ENCODE measurements at regions not wholly inside any gene's neighbourhood (a gene's known extent, or its start where the extent isn't known, plus 50 kb on each side); places are given as distances from the start of the nearest gene placed in this dataset.

DNA sequence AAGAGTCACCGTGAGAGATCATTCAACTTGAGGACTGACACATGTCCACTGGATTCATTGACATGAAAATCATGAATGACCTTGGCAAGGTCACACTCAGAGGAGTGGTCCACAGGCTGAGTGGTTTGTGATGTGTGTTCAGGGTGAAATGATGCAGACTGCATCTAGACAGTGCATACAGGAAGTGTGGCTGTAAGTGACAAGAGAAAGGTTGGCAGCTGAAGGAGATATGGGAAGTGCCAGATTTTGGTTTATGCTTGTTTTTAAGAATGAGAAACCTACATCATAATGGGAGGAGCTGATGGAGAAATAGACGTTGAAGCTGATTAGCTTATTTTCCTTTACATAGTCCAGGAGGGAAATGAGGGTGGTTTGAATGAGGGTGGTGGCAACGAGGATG is 64.8 kb upstream of the VIPR2 start:
- no peaks in the 10 kb centered on the region for H3K4me1 Mint-ChIP-seq (ENCODE audit: low read depth, unreplicated experiment)

DNA sequence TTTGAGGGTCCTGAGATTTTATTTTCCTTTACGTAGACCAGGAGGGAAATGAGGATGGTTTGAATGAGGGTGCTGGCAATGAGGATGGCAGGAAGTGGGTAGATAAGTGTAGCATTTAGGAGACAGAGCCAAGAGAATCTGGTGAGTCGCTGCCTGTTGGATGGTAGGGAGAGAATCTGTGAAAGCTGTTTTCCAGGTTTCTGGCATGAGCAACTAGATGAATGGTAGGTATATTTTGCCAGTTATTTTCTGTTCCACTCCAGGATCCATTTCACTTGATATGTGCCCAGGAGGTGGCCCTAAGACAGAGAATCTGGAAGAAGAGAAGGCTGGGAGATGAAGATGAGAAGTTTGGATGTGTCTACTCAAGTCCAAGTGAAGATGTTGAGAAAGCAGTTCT is 63.3 kb upstream of the VIPR2 start:
- Mint-ChIP-seq H3K4me1 (ENCODE audit: low read depth, unreplicated experiment) (no peaks in the 10 kb centered on the region), H3K27ac (ENCODE audit: unreplicated experiment) (no peak overlapping the region), H3K9me3 (ENCODE audit: unreplicated experiment) (no peaks in the 10 kb centered on the region), H3K4me3 (ENCODE audit: unreplicated experiment) (no peak overlapping the region), H3K36me3 (ENCODE audit: insufficient read depth, unreplicated experiment) (no peaks in the 10 kb centered on the region), H3K27me3 (ENCODE audit: insufficient read depth, unreplicated experiment) (peaks cover 3% of the 10 kb centered on the region)
- POLR2A ChIA-PET, result no interaction called here
- TF ChIP-seq, protein P1, sequence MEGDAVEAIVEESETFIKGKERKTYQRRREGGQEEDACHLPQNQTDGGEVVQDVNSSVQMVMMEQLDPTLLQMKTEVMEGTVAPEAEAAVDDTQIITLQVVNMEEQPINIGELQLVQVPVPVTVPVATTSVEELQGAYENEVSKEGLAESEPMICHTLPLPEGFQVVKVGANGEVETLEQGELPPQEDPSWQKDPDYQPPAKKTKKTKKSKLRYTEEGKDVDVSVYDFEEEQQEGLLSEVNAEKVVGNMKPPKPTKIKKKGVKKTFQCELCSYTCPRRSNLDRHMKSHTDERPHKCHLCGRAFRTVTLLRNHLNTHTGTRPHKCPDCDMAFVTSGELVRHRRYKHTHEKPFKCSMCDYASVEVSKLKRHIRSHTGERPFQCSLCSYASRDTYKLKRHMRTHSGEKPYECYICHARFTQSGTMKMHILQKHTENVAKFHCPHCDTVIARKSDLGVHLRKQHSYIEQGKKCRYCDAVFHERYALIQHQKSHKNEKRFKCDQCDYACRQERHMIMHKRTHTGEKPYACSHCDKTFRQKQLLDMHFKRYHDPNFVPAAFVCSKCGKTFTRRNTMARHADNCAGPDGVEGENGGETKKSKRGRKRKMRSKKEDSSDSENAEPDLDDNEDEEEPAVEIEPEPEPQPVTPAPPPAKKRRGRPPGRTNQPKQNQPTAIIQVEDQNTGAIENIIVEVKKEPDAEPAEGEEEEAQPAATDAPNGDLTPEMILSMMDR (IDR thresholded peaks at IDR 0.05; ENCODE audit: insufficient read depth in 1 of 2, low read depth in 1 of 2, low read length in 1 of 2, severe bottlenecking in 1 of 2, unreplicated experiment in 1 of 2), result no peak
- Histone ChIP-seq H3K36me3 (ENCODE audit: control insufficient read depth, insufficient read depth, low read length) (no peaks in the 10 kb centered on the region), H3K9me3 (no peaks in the 10 kb centered on the region), H3K27me3 (replicated peaks; ENCODE audit: control insufficient read depth, insufficient read depth, low read length) (no peaks in the 10 kb centered on the region), H3K4me3 (ENCODE audit: low read depth, low read length) (no peak overlapping the region), H3K4me1 (no peaks in the 10 kb centered on the region)
- no peak for DNase-seq
- BruUV-seq (replicated peaks), result no TSS peak
- intact Hi-C loops (cut with micrococcal nuclease; ENCODE audit: unreplicated experiment), result no loop called here
- CTCF ChIA-PET, result no interaction called here

More for the DNA sequence above, 64.8 kb upstream of the VIPR2 start:
- no peak overlapping the region for H3K4me3 ChIP-seq (ENCODE audit: low read depth, low read length)
- Mint-ChIP-seq H3K36me3 (ENCODE audit: insufficient read depth, unreplicated experiment) (no peaks in the 10 kb centered on the region), H3K27ac (ENCODE audit: unreplicated experiment) (no peak overlapping the region), H3K27me3 (ENCODE audit: insufficient read depth, unreplicated experiment) (peaks cover 3% of the 10 kb centered on the region), H3K4me3 (ENCODE audit: unreplicated experiment) (no peak overlapping the region), H3K9me3 (ENCODE audit: unreplicated experiment) (no peaks in the 10 kb centered on the region)
- intact Hi-C loops (cut with micrococcal nuclease; ENCODE audit: unreplicated experiment), result no loop called here
- no peaks in the 10 kb centered on the region for H3K36me3 ChIP-seq (ENCODE audit: control insufficient read depth, insufficient read depth, low read length)
- no peaks in the 10 kb centered on the region for H3K9me3 ChIP-seq
- BruUV-seq (replicated peaks), result no TSS peak
- H3K4me1 ChIP-seq, result no peaks in the 10 kb centered on the region
- POLR2A ChIA-PET, result no interaction called here
- H3K27me3 ChIP-seq (replicated peaks; ENCODE audit: control insufficient read depth, insufficient read depth, low read length), result no peaks in the 10 kb centered on the region; the same call in 1 of the 2 replicates
- TF ChIP-seq, protein P1 (IDR thresholded peaks at IDR 0.05; ENCODE audit: insufficient read depth in 1 of 2, low read depth in 1 of 2, low read length in 1 of 2, severe bottlenecking in 1 of 2, unreplicated experiment in 1 of 2), result no peak
- CTCF ChIA-PET, result no interaction called here
- DNase-seq, result no peak

GRCh38 chr7:159207393-159207792 is 62.7 kb upstream of the VIPR2 start:
- Histone ChIP-seq H3K27me3 (replicated peaks; ENCODE audit: control insufficient read depth, insufficient read depth, low read length) (no peaks in the 10 kb centered on the region), H3K4me3 (ENCODE audit: low read depth, low read length) (no peak overlapping the region), H3K36me3 (ENCODE audit: control insufficient read depth, insufficient read depth, low read length) (no peaks in the 10 kb centered on the region), H3K9me3 (no peaks in the 10 kb centered on the region), H3K4me1 (no peaks in the 10 kb centered on the region)
- Mint-ChIP-seq H3K36me3 (ENCODE audit: insufficient read depth, unreplicated experiment) (no peaks in the 10 kb centered on the region), H3K27ac (ENCODE audit: unreplicated experiment) (no peak overlapping the region), H3K9me3 (ENCODE audit: unreplicated experiment) (no peaks in the 10 kb centered on the region), H3K27me3 (ENCODE audit: insufficient read depth, unreplicated experiment) (peaks cover 3% of the 10 kb centered on the region), H3K4me3 (ENCODE audit: unreplicated experiment) (no peak overlapping the region), H3K4me1 (ENCODE audit: low read depth, unreplicated experiment) (no peaks in the 10 kb centered on the region)
- no peak for DNase-seq
- no TSS peak for BruUV-seq (replicated peaks)
- CTCF ChIA-PET, result no interaction called here
- TF ChIP-seq, protein P1 (IDR thresholded peaks at IDR 0.05; ENCODE audit: insufficient read depth in 1 of 2, low read depth in 1 of 2, low read length in 1 of 2, severe bottlenecking in 1 of 2, unreplicated experiment in 1 of 2), result no peak
- intact Hi-C loops (cut with micrococcal nuclease; ENCODE audit: unreplicated experiment), result no loop called here
- POLR2A ChIA-PET, result no interaction called here
